Body of pancreas (tissue), 4 donors: ENCODE measurements at regions not wholly inside any gene's neighbourhood (a gene's known extent, or its start where the extent isn't known, plus 50 kb on each side); places are given as distances from the start of the nearest gene placed in this dataset.
"Not testable (repeated sequence)": the region's sequence is repeated elsewhere in the genome, so short reads cannot be mapped to it uniquely, and the experiment has no call there.

Experiments used
- ATAC-seq: fragments of 150-250 bp; one replicate; pipeline ENCODE4 v1.9.1; 2016
- DNase-seq, 4 donors: peaks; one replicate each; pipeline ENCODE4 v3.0.0-alpha.2; 2019
- H3K27ac ChIP-seq, 4 donors: fragments of 200-600 bp; sonication (generic); 1 replicate in 3 of 4; 2 replicates in 1 of 4; pipeline versions ENCODE4 v1.5.1 to v1.6.1; 2016 to 2019; ENCODE audit warnings: mild to moderate bottlenecking in 1 of 4, mixed read lengths in 1 of 4, moderate library complexity in 1 of 4
- H3K27me3 ChIP-seq, 2 donors: fragments of 200-600 bp; sonication (generic); one replicate each; pipeline ENCODE4 v1.6.0; 2016; ENCODE audit warnings: mild to moderate bottlenecking in 1 of 2
- H3K36me3 ChIP-seq, 2 donors: fragments of 200-600 bp; sonication (generic); replicated peaks in 1 of 2; 2 replicates each; pipeline ENCODE4 v1.5.1; 2016; ENCODE audit warnings: low read depth in 2 of 2; ENCODE audit not compliant: insufficient read depth in 1 of 2
- H3K4me1 ChIP-seq: fragments of 200-600 bp; sonication (generic); one replicate; pipeline ENCODE4 v1.6.0; 2016
- H3K4me3 ChIP-seq, 2 donors: fragments of 200-600 bp; sonication (generic); 1 replicate in 1 of 2; 2 replicates in 1 of 2; pipeline ENCODE4 v1.5.1; 2016 to 2019
- H3K9me3 ChIP-seq, 3 donors: fragments of 200-600 bp; sonication (generic); 1 replicate in 2 of 3; 2 replicates in 1 of 3; pipeline ENCODE4 v1.5.1; 2016
- CTCF ChIP-seq, 7 experiments: fragments of 450-650 bp in 4 of 7; fragments of 200-600 bp in 3 of 7; sonication (generic) in 3 of 7; IDR thresholded peaks; one replicate each; pipeline ENCODE4 v1.5.1; 2016 to 2019; ENCODE audit warnings: antibody characterized with exemption in 7 of 7
- POLR2A ChIP-seq, 3 donors: fragments of 450-650 bp; IDR thresholded peaks; one replicate each; pipeline ENCODE4 v1.6.1; 2016; ENCODE audit warnings: antibody characterized with exemption in 3 of 3, mild to moderate bottlenecking in 2 of 3
- WGBS, 2 donors: methylation state at CpG; one replicate each; pipeline ENCODE4 v1.1.5; 2017; 5-methylcytosine and 5-hydroxymethylcytosine counted together
- intact Hi-C: fragments of 100-400 bp; cut with DNase I; formaldehyde crosslinking; loops from one replicate; pipeline ENCODE4 v1.15.1; 2023

DNA sequence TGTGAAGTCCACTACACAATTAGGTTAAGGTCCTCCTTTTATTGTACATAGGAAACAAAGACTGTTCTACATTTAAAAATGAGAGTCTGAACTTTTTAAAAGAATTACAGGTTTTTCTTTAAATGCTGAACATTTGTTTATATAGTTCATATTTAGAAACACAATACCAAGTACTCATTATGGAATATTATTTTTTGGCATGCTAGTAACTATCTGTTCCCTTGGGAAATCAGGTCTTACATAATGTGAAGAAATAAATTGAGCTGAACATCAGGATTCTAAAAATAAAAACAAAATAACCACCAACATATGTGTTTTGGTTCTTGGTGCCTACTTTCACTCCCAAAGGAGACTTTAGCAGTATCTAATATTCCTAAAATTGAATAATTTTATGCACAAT lies 230.5 kb upstream of the IZUMO3 start:
- ATAC-seq (no peak), DNase-seq (no peak)
- intact Hi-C loops: no loop called here
- no peak overlapping the region for H3K4me3 ChIP-seq
- no peaks in the 10 kb centered on the region for H3K9me3 ChIP-seq
- H3K27ac ChIP-seq: no peak overlapping the region
- H3K4me1 ChIP-seq: no peaks in the 10 kb centered on the region
- no peaks in the 10 kb centered on the region for H3K27me3 ChIP-seq
- no peak for TF ChIP-seq POLR2A (IDR thresholded peaks at IDR 0.05)
- no peak for TF ChIP-seq CTCF (IDR thresholded peaks at IDR 0.05)
- H3K36me3 ChIP-seq: no peaks in the 10 kb centered on the region

GRCh38 chr9:24774199-24774598 lies 228.5 kb upstream of the IZUMO3 start:
- H3K9me3 ChIP-seq: not testable (repeated sequence)

GRCh38 chr9:24766081-24766480 lies 220.4 kb upstream of the IZUMO3 start:
- TF ChIP-seq CTCF (IDR thresholded peaks at IDR 0.05) (no peak), POLR2A (IDR thresholded peaks at IDR 0.05) (no peak)
- no peaks in the 10 kb centered on the region for H3K27me3 ChIP-seq
- H3K4me3 ChIP-seq: no peak overlapping the region
- H3K4me1 ChIP-seq: no peaks in the 10 kb centered on the region
- no peak for DNase-seq
- H3K27ac ChIP-seq: no peak overlapping the region
- intact Hi-C loops: no loop called here
- ATAC-seq: no peak
- H3K9me3 ChIP-seq: no peaks in the 10 kb centered on the region
- 52 to 56% methylated on average over 1 of the region's 1 CpG for WGBS, 2 donors
- H3K36me3 ChIP-seq: no peaks in the 10 kb centered on the region

More at GRCh38 chr9:24774199-24774598, 228.5 kb upstream of the IZUMO3 start:
- H3K27me3 ChIP-seq, H3K4me3 ChIP-seq, DNase-seq, H3K36me3 ChIP-seq, intact Hi-C loops, ATAC-seq, H3K4me1 ChIP-seq, H3K27ac ChIP-seq: not testable (repeated sequence)
- 78 to 81% methylated on average over 8 of the region's 8 CpGs for WGBS, 2 donors

GRCh38 chr9:24765025-24765756 lies 219.5 kb upstream of the IZUMO3 start:
- no peak overlapping the region for H3K27ac ChIP-seq
- H3K9me3 ChIP-seq: no peaks in the 10 kb centered on the region
- H3K4me3 ChIP-seq: no peak overlapping the region
- H3K36me3 ChIP-seq: no peaks in the 10 kb centered on the region
- no peaks in the 10 kb centered on the region for H3K27me3 ChIP-seq
- ATAC-seq (no peak), DNase-seq (no peak)
- TF ChIP-seq POLR2A (IDR thresholded peaks at IDR 0.05): no peak
- no peak for TF ChIP-seq CTCF (IDR thresholded peaks at IDR 0.05)
- no peaks in the 10 kb centered on the region for H3K4me1 ChIP-seq
- intact Hi-C loops: no loop called here
- 30 to 50% methylated on average over 6 to 7 of the region's 7 CpGs for WGBS, 2 donors

- H3K27me3 ChIP-seq: no peaks in the 10 kb centered on the region
- no peak overlapping the region for H3K4me3 ChIP-seq
- no peaks in the 10 kb centered on the region for H3K36me3 ChIP-seq
- TF ChIP-seq CTCF (IDR thresholded peaks at IDR 0.05) (no peak), POLR2A (IDR thresholded peaks at IDR 0.05) (no peak)
- no peaks in the 10 kb centered on the region for H3K9me3 ChIP-seq
- DNase-seq: no peak
- H3K27ac ChIP-seq: no peak overlapping the region
- no peak for ATAC-seq
- WGBS, 2 donors: 42 to 81% methylated on average over 2 to 28 of the region's 29 CpGs
- intact Hi-C loops: no loop called here
- no peaks in the 10 kb centered on the region for H3K4me1 ChIP-seq
These were observed 192.8 kb upstream of the IZUMO3 start for GRCh38 chr9:24738421-24738961.
